Esophagus muscularis mucosa (tissue), 4 donors: ENCODE measurements at regions not wholly inside any gene's neighbourhood (a gene's known extent, or its start where the extent isn't known, plus 50 kb on each side); places are given as distances from the start of the nearest gene placed in this dataset.

Source experiments
- DNase-seq: peaks from one replicate; pipeline ENCODE4 v3.0.0-alpha.2; 2017; ENCODE audit errors: extremely low spot score
- H3K27ac ChIP-seq, 4 donors: fragments of 200-600 bp; sonication (generic); replicated peaks in 1 of 4; 1 replicate in 3 of 4; 2 replicates in 1 of 4; pipeline ENCODE4 v1.5.1; 2016 to 2019; ENCODE audit warnings: mild to moderate bottlenecking in 1 of 4
- H3K27me3 ChIP-seq, 4 donors: fragments of 200-600 bp; sonication (generic); one replicate each; pipeline versions ENCODE4 v1.5.1 to v1.6.0; 2016 to 2019
- H3K36me3 ChIP-seq, 4 donors: fragments of 200-600 bp; sonication (generic); one replicate each; pipeline ENCODE4 v1.5.1; 2016 to 2019
- H3K4me1 ChIP-seq, 4 donors: fragments of 200-600 bp; sonication (generic); one replicate each; pipeline ENCODE4 v1.5.1; 2016 to 2019
- H3K4me3 ChIP-seq, 4 donors: fragments of 200-600 bp; sonication (generic); 1 replicate in 2 of 4; 2 replicates in 2 of 4; pipeline ENCODE4 v1.5.1; 2016 to 2019; ENCODE audit warnings: mild to moderate bottlenecking in 4 of 4, moderate library complexity in 1 of 4
- H3K9me3 ChIP-seq, 4 donors: fragments of 200-600 bp; sonication (generic); 1 replicate in 3 of 4; 2 replicates in 1 of 4; pipeline ENCODE4 v1.5.1; 2016 to 2019
- CTCF ChIP-seq, 3 experiments: fragments of 200-600 bp in 2 of 3; fragments of 450-650 bp in 1 of 3; sonication (generic) in 2 of 3; IDR thresholded peaks; one replicate each; pipeline ENCODE4 v1.5.1; 2017 to 2019; ENCODE audit warnings: antibody characterized with exemption in 3 of 3, mild to moderate bottlenecking in 2 of 3, moderate library complexity in 1 of 3
- EP300 ChIP-seq: sonication (generic); formaldehyde crosslinking; IDR thresholded peaks from one replicate; pipeline ENCODE4 v1.6.1; 2017; ENCODE audit warnings: antibody characterized with exemption
- POLR2A ChIP-seq: fragments of 450-650 bp; IDR thresholded peaks from one replicate; pipeline ENCODE4 v1.6.1; 2017; ENCODE audit warnings: antibody characterized with exemption, moderate library complexity, mild to moderate bottlenecking, low read depth
- POLR2AphosphoS5 ChIP-seq, 2 donors: sonication (generic); formaldehyde crosslinking; IDR thresholded peaks; one replicate each; pipeline ENCODE4 v1.6.1; 2017; ENCODE audit warnings: antibody characterized with exemption in 2 of 2
- WGBS: methylation state at CpG from one replicate; pipeline ENCODE4 v1.1.5; 2018; 5-methylcytosine and 5-hydroxymethylcytosine counted together
- intact Hi-C: fragments of 100-400 bp; cut with DNase I; formaldehyde crosslinking; loops from one replicate; pipeline ENCODE4 v1.15.1; 2023

GRCh38 chr3:82392203-82392775, 630.8 kb upstream of the GBE1 start:
- H3K27me3 ChIP-seq: no peaks in the 10 kb centered on the region
- no peak overlapping the region for H3K4me3 ChIP-seq
- DNase-seq: no peak
- TF ChIP-seq POLR2A: no peak
- no peak for TF ChIP-seq POLR2AphosphoS5 (IDR thresholded peaks at IDR 0.05)
- no peak for TF ChIP-seq CTCF (IDR thresholded peaks at IDR 0.05)
- TF ChIP-seq EP300: no peak
- H3K9me3 ChIP-seq: no peaks in the 10 kb centered on the region
- no peaks in the 10 kb centered on the region for H3K36me3 ChIP-seq
- H3K4me1 ChIP-seq: no peaks in the 10 kb centered on the region
- intact Hi-C loops: no loop called here
- no peak overlapping the region for H3K27ac ChIP-seq

GRCh38 chr3:82390868-82391267, 629.4 kb upstream of the GBE1 start:
- DNase-seq: no peak
- no peak overlapping the region for H3K27ac ChIP-seq
- H3K4me1 ChIP-seq: no peaks in the 10 kb centered on the region
- H3K36me3 ChIP-seq: no peaks in the 10 kb centered on the region
- intact Hi-C loops: no loop called here
- H3K27me3 ChIP-seq: no peaks in the 10 kb centered on the region
- H3K9me3 ChIP-seq: no peaks in the 10 kb centered on the region
- 81% methylated on average over 4 of the region's 4 CpGs for WGBS
- no peak overlapping the region for H3K4me3 ChIP-seq
- TF ChIP-seq POLR2AphosphoS5 (IDR thresholded peaks at IDR 0.05): no peak
- no peak for TF ChIP-seq POLR2A
- no peak for TF ChIP-seq CTCF (IDR thresholded peaks at IDR 0.05)
- TF ChIP-seq EP300: no peak

- no peak for DNase-seq
- no peak for TF ChIP-seq POLR2AphosphoS5 (IDR thresholded peaks at IDR 0.05)
- TF ChIP-seq POLR2A: no peak
- no peak for TF ChIP-seq CTCF (IDR thresholded peaks at IDR 0.05)
- TF ChIP-seq EP300: no peak
- intact Hi-C loops: no loop called here
Observed at GRCh38 chr3:82386647-82387046, 625.2 kb upstream of the GBE1 start.

GRCh38 chr3:82384181-82384580, 622.7 kb upstream of the GBE1 start:
- no peaks in the 10 kb centered on the region for H3K36me3 ChIP-seq
- 56% methylated on average over 3 of the region's 3 CpGs for WGBS
- no peak overlapping the region for H3K4me3 ChIP-seq
- no peak for TF ChIP-seq POLR2A
- TF ChIP-seq CTCF (IDR thresholded peaks at IDR 0.05): no peak
- no peak for TF ChIP-seq POLR2AphosphoS5 (IDR thresholded peaks at IDR 0.05)
- TF ChIP-seq EP300: no peak
- no peaks in the 10 kb centered on the region for H3K27me3 ChIP-seq
- no peak for DNase-seq
- H3K27ac ChIP-seq: no peak overlapping the region
- H3K4me1 ChIP-seq: no peaks in the 10 kb centered on the region
- intact Hi-C loops: no loop called here
- H3K9me3 ChIP-seq: no peaks in the 10 kb centered on the region

More at GRCh38 chr3:82386647-82387046, 625.2 kb upstream of the GBE1 start:
- no peaks in the 10 kb centered on the region for H3K9me3 ChIP-seq
- H3K4me3 ChIP-seq: no peak overlapping the region
- no peaks in the 10 kb centered on the region for H3K4me1 ChIP-seq
- H3K27me3 ChIP-seq: no peaks in the 10 kb centered on the region
- no peak overlapping the region for H3K27ac ChIP-seq
- 54% methylated on average over 2 of the region's 2 CpGs for WGBS
- no peaks in the 10 kb centered on the region for H3K36me3 ChIP-seq

GRCh38 chr3:82382831-82383230, 621.4 kb upstream of the GBE1 start:
- TF ChIP-seq CTCF (IDR thresholded peaks at IDR 0.05) (no peak), POLR2AphosphoS5 (IDR thresholded peaks at IDR 0.05) (no peak), POLR2A (no peak), EP300 (no peak)
- Histone ChIP-seq H3K4me3 (no peak overlapping the region), H3K27me3 (no peaks in the 10 kb centered on the region), H3K4me1 (no peaks in the 10 kb centered on the region), H3K27ac (no peak overlapping the region), H3K9me3 (no peaks in the 10 kb centered on the region), H3K36me3 (no peaks in the 10 kb centered on the region)
- 84% methylated on average over 4 of the region's 4 CpGs for WGBS
- DNase-seq: no peak
- intact Hi-C loops: no loop called here
